Uterus (tissue), 3 donors: ENCODE measurements at regions not wholly inside any gene's neighbourhood (a gene's known extent, or its start where the extent isn't known, plus 50 kb on each side); places are given as distances from the start of the nearest gene placed in this dataset.

Experiments
- DNase-seq, 2 donors: peaks; one replicate each; pipeline ENCODE4 v3.0.0-alpha.2; 2019 to 2020
- H3K27ac ChIP-seq, 2 donors: fragments of 200-600 bp; sonication (generic); 1 replicate in 1 of 2; 2 replicates in 1 of 2; pipeline ENCODE4 v1.5.1; 2016 to 2018
- H3K27me3 ChIP-seq, 2 donors: fragments of 200-600 bp; sonication (generic); one replicate each; pipeline ENCODE4 v1.5.1; 2018 to 2019; ENCODE audit warnings: control low read depth in 1 of 2
- H3K36me3 ChIP-seq, 2 donors: fragments of 200-600 bp; sonication (generic); one replicate each; pipeline ENCODE4 v1.5.1; 2019; ENCODE audit warnings: control low read depth in 1 of 2
- H3K4me1 ChIP-seq, 2 donors: fragments of 200-600 bp; sonication (generic); one replicate each; pipeline ENCODE4 v1.5.1; 2018 to 2019; ENCODE audit warnings: control low read depth in 1 of 2
- H3K4me3 ChIP-seq, 2 donors: fragments of 200-600 bp; sonication (generic); 1 replicate in 1 of 2; 2 replicates in 1 of 2; pipeline ENCODE4 v1.5.1; 2018 to 2019; ENCODE audit warnings: mild to moderate bottlenecking in 1 of 2
- H3K9me3 ChIP-seq, 2 donors: fragments of 200-600 bp; sonication (generic); one replicate each; pipeline ENCODE4 v1.5.1; 2019; ENCODE audit warnings: control low read depth in 1 of 2
- CTCF ChIP-seq, 4 experiments: fragments of 200-600 bp in 2 of 4; fragments of 450-650 bp in 2 of 4; sonication (generic) in 2 of 4; IDR thresholded peaks; one replicate each; pipeline ENCODE4 v1.5.1; 2016 to 2019; ENCODE audit warnings: antibody characterized with exemption in 4 of 4, mild to moderate bottlenecking in 2 of 4, moderate library complexity in 1 of 4
- POLR2A ChIP-seq, 2 donors: fragments of 450-650 bp; IDR thresholded peaks; one replicate each; pipeline ENCODE4 v1.6.1; 2016; ENCODE audit warnings: antibody characterized with exemption in 2 of 2, mild to moderate bottlenecking in 1 of 2, moderate library complexity in 1 of 2
- intact Hi-C: fragments of 100-400 bp; cut with DNase I; formaldehyde crosslinking; loops from one replicate; pipeline ENCODE4 v1.15.1; 2023; ENCODE audit warnings: low total_unique reads
- donor health status: DM: yes; HTN: yes; CAD: no.

- no peaks in the 10 kb centered on the region for H3K4me1 ChIP-seq
- intact Hi-C loops, result no loop called here
- no peaks in the 10 kb centered on the region for H3K36me3 ChIP-seq
- no peak overlapping the region for H3K4me3 ChIP-seq
- TF ChIP-seq POLR2A (IDR thresholded peaks at IDR 0.05) (no peak), CTCF (IDR thresholded peaks at IDR 0.05) (no peak)
- no peaks in the 10 kb centered on the region for H3K27me3 ChIP-seq
- DNase-seq, result no peak
- H3K27ac ChIP-seq, result no peak overlapping the region
- H3K9me3 ChIP-seq, result no peaks in the 10 kb centered on the region
These were observed 163.8 kb upstream of the CTNNB1 start for GRCh38 chr3:41035456-41036022.

GRCh38 chr3:41037651-41038334 lies 161.5 kb upstream of the CTNNB1 start:
- Histone ChIP-seq H3K27ac (no peak overlapping the region), H3K27me3 (no peaks in the 10 kb centered on the region), H3K4me1 (no peaks in the 10 kb centered on the region), H3K4me3 (no peak overlapping the region), H3K36me3 (no peaks in the 10 kb centered on the region), H3K9me3 (no peaks in the 10 kb centered on the region)
- TF ChIP-seq CTCF (IDR thresholded peaks at IDR 0.05) (no peak), POLR2A (IDR thresholded peaks at IDR 0.05) (no peak)
- intact Hi-C loops, result no loop called here
- DNase-seq, result no peak

- TF ChIP-seq CTCF (IDR thresholded peaks at IDR 0.05) (no peak), POLR2A (IDR thresholded peaks at IDR 0.05) (no peak)
- no peak overlapping the region for H3K27ac ChIP-seq
- H3K9me3 ChIP-seq, result no peaks in the 10 kb centered on the region
- intact Hi-C loops, result no loop called here
- no peaks in the 10 kb centered on the region for H3K4me1 ChIP-seq
- H3K27me3 ChIP-seq, result no peaks in the 10 kb centered on the region
- no peak overlapping the region for H3K4me3 ChIP-seq
- no peaks in the 10 kb centered on the region for H3K36me3 ChIP-seq
- DNase-seq, result no peak
These were observed 159.0 kb upstream of the CTNNB1 start for GRCh38 chr3:41040256-41040655.

- intact Hi-C loops, result no loop called here
- Histone ChIP-seq H3K4me3 (no peak overlapping the region), H3K27me3 (no peaks in the 10 kb centered on the region), H3K4me1 (no peaks in the 10 kb centered on the region), H3K36me3 (no peaks in the 10 kb centered on the region), H3K27ac (no peak overlapping the region), H3K9me3 (no peaks in the 10 kb centered on the region)
- DNase-seq, result no peak
- TF ChIP-seq CTCF (IDR thresholded peaks at IDR 0.05), result no peak
- no peak for TF ChIP-seq POLR2A (IDR thresholded peaks at IDR 0.05)
These were observed 157.8 kb upstream of the CTNNB1 start for GRCh38 chr3:41041462-41041861.

GRCh38 chr3:41041899-41042298 lies 157.4 kb upstream of the CTNNB1 start:
- TF ChIP-seq CTCF (IDR thresholded peaks at IDR 0.05), result no peak
- no peak for TF ChIP-seq POLR2A (IDR thresholded peaks at IDR 0.05)
- no peaks in the 10 kb centered on the region for H3K9me3 ChIP-seq
- H3K4me3 ChIP-seq, result no peak overlapping the region

More at GRCh38 chr3:41041899-41042298, 157.4 kb upstream of the CTNNB1 start:
- Histone ChIP-seq H3K27me3 (no peaks in the 10 kb centered on the region), H3K27ac (no peak overlapping the region), H3K4me1 (no peaks in the 10 kb centered on the region), H3K36me3 (no peaks in the 10 kb centered on the region)
- intact Hi-C loops, result no loop called here
- no peak for DNase-seq
